GM18526 (cell line): ENCODE measurements at regions not wholly inside any gene's neighbourhood (a gene's known extent, or its start where the extent isn't known, plus 50 kb on each side); places are given as distances from the start of the nearest gene placed in this dataset.

Source experiments
- POLR2A ChIP-seq: IDR thresholded peaks from 3 replicates; pipeline ENCODE4 v1.6.1; 2011; ENCODE audit not compliant: insufficient read length; ENCODE audit errors: extremely low read depth

DNA sequence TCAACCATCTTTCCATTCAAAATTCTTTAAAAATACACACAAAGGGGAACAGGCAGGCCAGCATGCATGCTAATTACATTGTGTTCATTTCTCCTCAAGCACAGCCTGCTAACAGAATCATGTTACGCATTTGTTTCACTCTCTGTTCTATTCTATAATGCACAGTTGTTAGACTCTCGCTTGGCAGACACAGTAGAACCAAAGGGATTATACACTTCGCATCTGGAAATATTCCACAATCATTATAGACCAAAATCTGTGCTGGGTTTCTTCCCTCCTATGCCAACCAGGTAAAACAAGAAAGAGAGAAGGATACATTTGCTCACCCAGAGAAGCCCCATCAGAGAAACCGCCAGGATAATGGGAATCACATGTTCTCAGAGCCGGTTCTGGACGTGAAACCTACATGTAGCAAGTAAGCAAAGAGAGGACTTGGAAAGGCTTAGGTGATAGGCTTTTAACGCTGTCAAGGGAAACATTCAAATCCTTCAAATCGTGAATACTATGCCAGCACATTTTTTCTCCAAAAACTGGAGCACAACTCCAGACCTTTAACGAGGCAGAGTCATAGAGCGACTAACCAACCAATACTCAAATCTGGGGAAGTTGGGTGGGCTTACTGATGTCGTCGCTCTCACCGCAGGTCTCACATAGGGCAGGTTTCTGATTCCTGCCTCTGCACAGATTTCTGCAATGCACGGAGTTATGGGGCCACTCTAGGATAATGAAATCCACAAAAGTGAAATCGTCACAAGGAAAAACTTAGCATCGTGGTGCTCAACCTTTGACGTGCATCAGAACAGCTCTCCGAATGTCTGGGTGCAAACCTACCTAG lies 380.5 kb upstream of the AUTS2 start:
- no peak for TF ChIP-seq POLR2A

DNA sequence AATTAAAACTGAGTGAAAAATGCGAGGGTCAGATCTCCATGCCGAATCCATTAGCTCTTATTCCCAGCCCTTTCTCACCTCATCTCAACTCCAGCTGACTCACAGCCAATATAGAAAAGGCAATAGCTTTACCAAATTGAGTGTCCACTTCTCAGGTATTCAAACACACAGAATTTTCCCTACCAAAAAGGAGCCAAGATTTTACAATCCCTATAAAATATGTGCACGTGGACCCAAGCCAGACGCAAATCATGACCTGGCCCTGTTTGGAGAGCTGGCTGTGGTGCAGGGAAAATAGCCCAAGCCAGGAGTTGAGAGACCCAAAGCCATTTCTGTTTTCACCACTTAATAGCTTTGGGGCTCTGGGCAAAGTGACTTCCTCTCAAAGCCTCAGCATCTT lies 379.7 kb upstream of the AUTS2 start:
- TF ChIP-seq POLR2A = no peak

DNA sequence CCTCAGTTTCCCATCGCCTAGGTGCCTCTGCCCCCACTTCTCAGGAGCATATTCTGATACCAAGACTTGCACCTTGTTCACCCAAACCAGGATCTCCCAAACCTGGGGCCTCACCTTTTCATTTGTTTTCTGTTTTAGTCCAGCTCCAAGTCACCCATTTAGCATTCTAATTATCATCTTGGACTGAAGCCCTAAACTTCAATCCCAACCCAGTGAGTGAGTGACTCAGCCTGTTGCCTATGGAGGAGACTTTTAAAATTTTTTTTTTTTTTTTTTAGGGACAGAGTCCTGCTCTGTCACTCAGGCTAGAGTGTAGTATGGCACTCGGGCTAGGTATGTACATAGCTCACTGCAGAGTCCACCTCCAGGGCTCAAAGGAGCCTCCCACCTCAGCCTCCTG lies 378.9 kb upstream of the AUTS2 start:
- TF ChIP-seq POLR2A = no peak

DNA sequence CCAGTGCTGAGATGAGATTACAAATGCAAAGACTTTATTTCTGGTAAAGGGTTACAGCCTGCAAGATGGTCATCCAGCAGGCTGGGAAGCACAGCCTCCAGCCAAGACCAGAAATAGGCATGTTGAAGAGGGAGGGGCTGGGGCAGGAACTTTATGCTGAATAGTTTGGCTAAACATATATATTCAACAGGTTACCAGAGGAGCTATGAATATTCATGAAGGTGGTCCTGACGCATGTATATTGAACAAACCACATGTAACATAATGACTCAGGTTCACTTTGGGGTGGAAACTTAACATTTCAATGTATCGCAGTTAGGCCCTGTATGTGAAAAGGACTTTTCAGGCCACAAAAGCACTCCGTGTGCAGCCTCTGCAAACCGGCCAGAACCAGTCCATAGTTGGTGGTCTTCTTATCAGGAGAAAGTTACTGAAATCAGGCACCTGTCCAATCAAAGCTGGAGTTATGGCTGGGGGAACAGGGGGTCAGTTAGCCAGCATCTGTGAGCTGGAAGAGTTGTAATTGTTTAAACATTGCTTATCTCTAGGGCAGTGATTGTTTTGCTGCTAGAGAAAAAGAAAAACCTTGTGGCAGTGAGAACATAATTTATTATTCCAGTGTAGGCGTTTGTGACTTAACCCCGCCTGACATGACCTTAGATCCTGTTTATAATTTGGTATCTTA lies 372.9 kb upstream of the AUTS2 start:
- TF ChIP-seq POLR2A = no peak

DNA sequence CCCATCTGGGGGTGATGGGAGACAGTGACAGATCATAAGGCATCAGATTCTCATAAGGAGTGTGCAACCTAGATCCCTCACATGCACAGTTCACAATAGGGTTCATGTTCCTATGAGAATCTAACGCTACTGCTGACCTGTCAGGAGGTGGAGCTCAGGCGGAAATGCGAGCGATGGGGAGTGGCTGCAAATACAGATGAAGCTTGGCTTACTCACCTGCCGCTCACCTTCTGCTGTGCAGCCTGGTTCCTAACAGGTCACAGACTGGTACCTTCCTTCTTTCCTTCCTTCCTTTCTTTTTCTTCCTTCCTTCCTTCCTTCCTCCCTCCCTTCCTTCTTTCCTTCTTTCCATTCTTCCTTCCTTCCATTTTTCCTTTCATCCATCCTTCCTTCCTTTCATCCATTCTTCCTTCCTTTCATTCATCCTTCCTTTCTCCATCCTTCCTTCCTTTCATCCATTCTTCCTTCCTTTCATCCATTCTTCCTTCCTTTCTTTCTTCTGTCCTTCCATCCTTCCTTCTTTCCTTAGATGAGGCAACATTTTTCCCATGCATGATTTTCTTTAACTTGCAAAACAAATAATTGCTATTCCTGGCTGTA lies 370.0 kb upstream of the AUTS2 start:
- TF ChIP-seq POLR2A = no peak

DNA sequence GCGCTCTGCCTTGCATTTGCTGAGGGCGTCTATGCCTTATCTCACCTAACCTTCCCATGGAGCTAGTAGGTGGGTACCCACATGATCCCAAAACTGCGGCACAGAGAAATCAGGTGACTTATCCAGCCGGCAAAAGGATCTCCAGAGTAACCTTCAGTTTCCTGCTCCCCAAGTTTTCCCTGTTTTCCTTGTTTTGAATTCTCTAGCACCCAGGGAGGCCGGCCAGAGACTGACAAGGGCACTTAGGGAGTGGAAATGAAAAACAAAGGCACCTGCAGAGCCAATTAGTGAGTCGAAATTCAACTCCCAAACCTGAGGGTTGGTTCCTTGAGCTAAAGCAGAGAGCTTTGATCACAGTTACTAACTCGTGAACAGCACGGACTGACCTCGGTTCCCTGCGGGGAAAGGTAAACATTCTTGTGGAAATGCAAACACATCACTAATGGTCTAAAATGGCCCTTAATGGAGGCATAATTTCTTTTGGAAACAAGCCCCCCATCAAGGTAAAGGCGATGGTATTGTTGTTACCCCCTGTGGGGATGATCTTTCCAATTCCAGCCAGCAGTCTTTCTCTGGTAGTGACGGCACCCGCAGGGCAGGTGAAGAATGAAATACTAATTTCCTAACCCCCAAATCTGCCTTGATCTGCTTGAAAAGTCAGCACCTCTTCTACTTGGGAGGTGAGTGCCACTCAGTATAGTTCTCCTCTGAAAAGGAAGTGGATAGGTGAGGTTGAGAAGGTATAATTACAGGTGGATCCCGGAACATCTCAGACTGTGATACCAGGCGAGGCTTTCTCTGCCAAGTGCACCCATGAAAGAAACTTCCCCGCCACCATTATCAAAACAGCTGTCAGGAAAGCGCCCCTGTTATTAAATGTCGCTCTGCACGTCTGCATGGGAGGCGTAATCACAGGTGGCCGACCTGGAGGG lies 365.6 kb upstream of the AUTS2 start:
- no peak for TF ChIP-seq POLR2A

DNA sequence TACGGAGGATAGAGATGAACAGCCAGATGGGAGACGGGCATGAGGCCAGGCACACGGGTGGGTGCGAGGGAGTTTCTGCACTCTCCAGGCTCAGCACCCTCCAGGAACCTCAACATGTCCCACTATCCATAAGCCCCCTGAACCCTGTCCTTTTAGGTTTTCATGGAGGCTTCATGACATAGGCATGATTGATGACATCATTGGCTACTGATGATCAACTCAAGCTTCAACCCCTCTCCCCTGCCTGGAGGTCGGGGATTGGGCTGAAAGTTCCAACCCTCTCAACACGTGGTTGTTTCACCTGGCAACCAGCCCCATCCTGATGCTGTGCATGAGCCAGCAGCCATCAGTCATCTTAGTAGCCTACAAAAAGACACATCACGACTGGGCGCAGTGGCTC lies 360.7 kb upstream of the AUTS2 start:
- no peak for TF ChIP-seq POLR2A

DNA sequence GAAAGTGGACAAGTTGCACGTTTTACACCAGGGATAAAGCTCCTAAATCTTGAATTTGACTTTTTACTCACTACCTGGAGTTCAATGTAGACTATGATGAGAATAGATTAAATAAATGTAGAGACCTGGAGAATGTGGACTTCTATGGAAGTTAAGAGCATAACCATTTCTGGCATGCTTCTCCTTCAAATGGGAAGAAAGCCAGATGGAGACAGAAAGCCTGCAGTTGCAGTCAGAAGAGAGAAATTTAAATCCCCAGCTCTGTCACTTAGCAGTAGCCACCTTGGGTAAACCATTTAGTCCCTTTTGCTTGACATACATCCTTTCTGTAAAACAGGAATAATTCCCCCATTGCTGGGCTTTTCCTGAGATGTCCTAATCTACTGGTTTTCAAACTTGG lies 355.3 kb upstream of the AUTS2 start:
- no peak for TF ChIP-seq POLR2A

DNA sequence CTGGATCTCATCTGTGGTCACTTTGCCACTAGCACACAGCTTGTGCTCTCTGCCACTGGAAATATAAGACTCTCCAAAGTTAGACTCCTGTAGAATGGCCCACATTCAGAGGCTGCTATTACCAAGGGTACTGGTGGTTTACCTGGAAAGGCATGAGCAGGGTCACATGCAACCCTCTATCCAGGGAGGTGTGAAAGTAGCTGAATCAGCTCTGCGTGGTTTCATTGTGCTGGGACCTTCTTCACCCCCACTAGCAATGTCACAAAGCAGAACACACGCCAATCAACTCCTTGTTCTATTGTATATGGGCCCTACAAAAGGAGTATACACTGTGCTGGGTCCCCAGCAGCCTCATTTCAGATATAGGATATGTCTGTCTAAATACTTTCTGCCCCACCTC lies 353.6 kb upstream of the AUTS2 start:
- TF ChIP-seq POLR2A = no peak

DNA sequence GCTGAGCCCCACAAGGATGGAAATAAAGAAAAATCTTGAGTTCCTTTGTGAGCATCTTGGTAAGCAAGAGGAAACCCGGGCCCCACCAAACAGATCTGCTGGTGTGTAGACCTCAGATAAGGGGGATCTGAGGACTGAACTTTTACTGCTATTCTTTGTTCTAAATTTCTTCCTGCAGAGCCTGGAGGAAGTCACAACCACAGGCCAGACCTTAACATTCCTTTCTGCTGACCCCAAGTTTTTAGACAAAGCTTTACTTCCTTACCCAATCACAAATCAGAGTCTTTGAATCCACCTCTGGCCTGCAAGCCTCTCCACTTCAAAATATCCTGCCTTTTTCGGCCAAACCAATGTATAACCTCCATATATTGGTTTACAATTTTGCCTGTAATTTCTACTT lies 352.6 kb upstream of the AUTS2 start:
- TF ChIP-seq POLR2A = no peak

DNA sequence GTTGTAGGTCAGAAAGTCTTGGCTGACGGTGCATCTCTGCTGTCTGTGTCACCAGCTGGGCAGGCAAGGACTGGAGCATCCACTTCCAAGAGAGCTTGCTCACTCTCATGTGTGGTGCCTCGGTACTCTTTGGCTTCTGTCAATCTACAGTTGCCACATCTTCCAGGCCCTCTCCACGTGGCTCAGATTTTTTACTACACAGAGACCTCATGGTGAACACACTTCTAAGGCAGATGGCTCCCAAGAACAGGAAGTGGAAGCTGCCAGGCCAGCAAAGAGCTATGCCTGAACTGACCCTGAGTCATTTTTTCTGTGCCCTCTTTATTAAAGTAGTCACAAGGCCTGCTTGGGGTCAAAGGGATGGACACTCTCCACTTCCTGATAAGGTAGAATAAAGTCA lies 351.5 kb upstream of the AUTS2 start:
- TF ChIP-seq POLR2A = no peak

DNA sequence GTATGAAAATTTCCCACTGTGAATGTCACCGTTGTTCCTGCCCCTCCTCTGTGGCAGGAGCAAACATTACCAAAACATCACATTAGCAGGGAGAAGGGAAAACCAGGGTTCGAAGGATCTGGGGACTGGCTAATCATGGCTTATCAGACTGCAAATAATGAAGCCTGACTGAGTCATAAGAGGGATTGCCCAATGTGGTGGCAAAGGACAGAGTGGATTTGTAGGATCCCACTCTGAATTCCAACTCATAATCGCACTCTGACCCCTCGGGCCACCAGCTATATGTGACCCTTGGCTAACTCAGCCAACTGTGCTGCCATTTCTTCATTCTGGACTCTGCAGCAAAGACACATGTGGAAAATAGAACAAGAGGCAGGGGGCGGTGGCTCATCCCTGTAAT lies 347.3 kb upstream of the AUTS2 start:
- TF ChIP-seq POLR2A = no peak

DNA sequence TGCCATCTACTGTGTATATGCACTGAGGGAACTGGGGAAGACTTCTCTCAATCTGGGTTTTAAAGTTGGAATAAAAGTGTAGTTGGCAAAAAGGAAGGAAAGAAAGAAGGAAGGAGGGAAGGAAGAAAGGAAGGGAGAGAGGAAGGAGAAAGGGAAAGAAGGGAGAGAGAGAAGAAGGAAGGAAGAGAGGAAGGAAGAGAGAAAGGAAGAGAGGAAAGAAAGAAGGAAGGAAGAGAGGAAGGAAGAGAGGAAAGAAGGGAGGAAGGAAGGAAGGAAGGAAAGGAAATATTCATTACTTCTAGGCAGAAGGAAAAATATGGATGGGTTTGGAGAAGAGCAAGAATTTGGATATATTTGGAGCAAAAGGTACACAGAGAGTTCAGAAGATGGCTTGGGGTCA lies 343.6 kb upstream of the AUTS2 start:
- no peak for TF ChIP-seq POLR2A

DNA sequence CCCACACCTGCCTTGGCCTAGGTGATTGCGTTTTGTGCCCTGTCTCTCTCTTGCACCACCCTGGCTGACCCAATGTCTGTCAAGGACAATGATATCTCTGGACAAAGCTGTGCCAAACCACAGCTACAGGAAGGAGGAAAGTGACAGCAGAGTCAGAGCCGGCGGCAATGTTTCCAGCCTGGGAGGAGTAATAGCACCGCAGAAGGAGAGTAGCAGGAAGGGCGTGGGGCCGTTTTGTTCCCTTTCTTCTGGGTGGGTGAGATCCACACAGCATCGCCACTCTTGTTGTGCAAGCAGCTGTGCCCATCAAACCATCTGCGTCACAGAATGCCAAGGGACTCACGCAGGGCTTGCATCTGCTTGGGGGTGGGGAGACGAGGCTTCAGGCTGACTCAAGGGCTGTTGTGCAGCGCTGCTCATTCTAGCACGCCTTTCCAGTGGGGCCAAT lies 341.6 kb upstream of the AUTS2 start:
- no peak for TF ChIP-seq POLR2A

DNA sequence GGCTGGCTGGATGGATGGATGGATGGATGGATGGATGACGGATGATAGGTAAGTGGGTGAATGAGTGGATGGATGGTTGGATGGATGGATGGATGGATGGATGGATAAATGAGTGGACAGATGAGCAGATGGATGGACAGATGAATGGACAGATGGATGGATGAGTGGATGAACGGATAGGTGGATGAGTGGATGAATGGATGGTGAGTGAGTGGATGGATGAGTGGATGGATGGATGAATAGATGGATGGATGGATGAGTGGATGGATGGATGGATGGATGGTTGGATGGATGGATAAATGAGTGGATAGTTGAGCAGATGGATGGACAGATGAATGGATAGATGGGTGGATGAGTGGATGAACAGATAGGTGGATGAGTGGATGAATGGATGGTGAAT lies 340.7 kb upstream of the AUTS2 start:
- no peak for TF ChIP-seq POLR2A
